ENCODE measurements at regions not wholly inside any gene's neighbourhood (a gene's known extent, or its start where the extent isn't known, plus 50 kb on each side); places are given as distances from the start of the nearest gene placed in this dataset.

- TF ChIP-seq CTCF (IDR thresholded peaks at IDR 0.05) (no peak), POLR2A (IDR thresholded peaks at IDR 0.05) (no peak), EP300 (IDR thresholded peaks at IDR 0.05) (no peak)
These were observed 1221.8 kb downstream of the TYW1 start for GRCh38 chr7:68218461-68218860.
